ENCODE measurements at regions not wholly inside any gene's neighbourhood (a gene's known extent, or its start where the extent isn't known, plus 50 kb on each side); places are given as distances from the start of the nearest gene placed in this dataset.
A peak's percentile ranks its signal among the peaks of the same experiment; 100 is the strongest.

DNA sequence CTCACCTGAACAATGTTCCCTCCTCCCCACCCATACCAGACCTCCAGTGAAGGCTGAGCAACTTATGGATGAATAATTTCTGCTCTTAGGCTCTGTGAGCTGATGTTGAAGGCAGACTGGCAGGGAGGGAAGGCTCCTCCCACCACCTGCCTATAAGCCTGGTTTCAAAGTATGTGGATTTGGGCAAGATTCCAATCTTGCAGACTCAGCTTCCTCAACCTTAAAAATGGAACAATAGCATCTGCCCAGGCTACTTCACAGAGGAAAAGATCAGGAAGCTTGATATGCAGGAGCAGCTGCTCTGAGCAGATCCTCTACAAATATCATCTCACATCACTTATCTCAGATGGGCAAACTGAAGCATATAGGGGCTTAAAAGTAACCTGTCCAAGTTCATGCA, 112.2 kb downstream of the ZFP36L2 start:
- H2AFZ ChIP-seq (ENCODE audit: low read depth, low read length) = no peak overlapping the region
- no peak overlapping the region for H3K4me2 ChIP-seq (ENCODE audit: low read length)
- no peaks in the 10 kb centered on the region for H3K79me2 ChIP-seq (ENCODE audit: low read length)
- H3K4me1 ChIP-seq (ENCODE audit: low read length) = peaks cover 15% of the 10 kb centered on the region
- no peak for TF ChIP-seq EZH2phosphoT487 (IDR thresholded peaks at IDR 0.05; ENCODE audit: low read depth)
- TF ChIP-seq, protein P1, sequence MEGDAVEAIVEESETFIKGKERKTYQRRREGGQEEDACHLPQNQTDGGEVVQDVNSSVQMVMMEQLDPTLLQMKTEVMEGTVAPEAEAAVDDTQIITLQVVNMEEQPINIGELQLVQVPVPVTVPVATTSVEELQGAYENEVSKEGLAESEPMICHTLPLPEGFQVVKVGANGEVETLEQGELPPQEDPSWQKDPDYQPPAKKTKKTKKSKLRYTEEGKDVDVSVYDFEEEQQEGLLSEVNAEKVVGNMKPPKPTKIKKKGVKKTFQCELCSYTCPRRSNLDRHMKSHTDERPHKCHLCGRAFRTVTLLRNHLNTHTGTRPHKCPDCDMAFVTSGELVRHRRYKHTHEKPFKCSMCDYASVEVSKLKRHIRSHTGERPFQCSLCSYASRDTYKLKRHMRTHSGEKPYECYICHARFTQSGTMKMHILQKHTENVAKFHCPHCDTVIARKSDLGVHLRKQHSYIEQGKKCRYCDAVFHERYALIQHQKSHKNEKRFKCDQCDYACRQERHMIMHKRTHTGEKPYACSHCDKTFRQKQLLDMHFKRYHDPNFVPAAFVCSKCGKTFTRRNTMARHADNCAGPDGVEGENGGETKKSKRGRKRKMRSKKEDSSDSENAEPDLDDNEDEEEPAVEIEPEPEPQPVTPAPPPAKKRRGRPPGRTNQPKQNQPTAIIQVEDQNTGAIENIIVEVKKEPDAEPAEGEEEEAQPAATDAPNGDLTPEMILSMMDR (IDR thresholded peaks at IDR 0.05; ENCODE audit: low read depth, low read length) = no peak
- no peak overlapping the region for H3K27ac ChIP-seq (ENCODE audit: low read length)
- H3K9ac ChIP-seq (ENCODE audit: low read length) = no peak overlapping the region
- H3K4me3 ChIP-seq (ENCODE audit: low read length) = no peak overlapping the region
- peaks cover 4% of the 10 kb centered on the region for H3K27me3 ChIP-seq (ENCODE audit: low read depth, low read length)
- H3K9me3 ChIP-seq (ENCODE audit: insufficient read depth, low read length) = peaks cover 2% of the 10 kb centered on the region; the same call in 1 of the 2 replicates
- H3K36me3 ChIP-seq (replicated peaks; ENCODE audit: low read depth, low read length) = peaks cover 2% of the 10 kb centered on the region
- H4K20me1 ChIP-seq (ENCODE audit: insufficient read depth, low read length) = no peaks in the 10 kb centered on the region

DNA sequence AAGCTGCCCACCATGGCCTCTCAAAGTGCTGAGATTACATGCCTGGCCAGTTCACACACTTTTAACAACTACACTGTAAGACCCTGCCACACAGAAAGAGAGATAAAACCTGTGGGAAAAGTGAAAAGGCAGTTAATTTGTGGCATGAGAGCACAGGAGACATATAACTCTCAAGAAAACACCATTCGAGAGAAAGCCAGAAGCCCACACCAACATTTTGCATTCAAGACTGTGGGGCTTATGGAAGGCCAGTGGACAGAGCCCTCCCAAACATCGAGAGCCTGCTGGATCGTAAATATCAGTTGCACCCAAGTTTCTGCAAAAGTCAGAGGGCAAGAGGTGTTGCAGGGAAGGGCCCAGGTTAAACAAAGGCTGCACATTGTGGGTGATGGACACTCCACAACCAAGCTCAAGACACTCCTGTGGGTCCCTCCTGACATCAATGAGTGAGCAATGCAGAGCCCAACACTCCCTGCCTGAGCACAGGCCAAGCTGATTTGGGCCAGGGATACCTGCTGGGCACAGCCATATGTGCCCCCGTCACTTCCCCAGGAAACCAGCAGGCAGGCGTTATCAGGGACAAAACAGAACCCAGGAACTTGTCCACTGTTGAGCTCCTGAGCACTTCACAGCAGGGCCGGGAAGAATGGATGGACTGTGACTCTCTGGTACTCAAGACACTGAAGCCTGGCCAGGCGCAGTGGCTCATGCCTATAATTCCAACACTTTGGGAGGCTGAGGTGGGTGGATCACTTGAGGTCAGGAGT, 114.4 kb downstream of the ZFP36L2 start:
- Histone ChIP-seq H4K20me1 (ENCODE audit: insufficient read depth, low read length) (no peaks in the 10 kb centered on the region), H3K36me3 (replicated peaks; ENCODE audit: low read depth, low read length) (no peaks in the 10 kb centered on the region), H3K9ac (ENCODE audit: low read length) (no peak overlapping the region), H3K4me3 (ENCODE audit: low read length) (no peak overlapping the region), H2AFZ (ENCODE audit: low read depth, low read length) (no peak overlapping the region), H3K4me1 (ENCODE audit: low read length) (peaks cover 37% of the 10 kb centered on the region), H3K79me2 (ENCODE audit: low read length) (no peaks in the 10 kb centered on the region), H3K27ac (ENCODE audit: low read length) (no peak overlapping the region), H3K4me2 (ENCODE audit: low read length) (no peak overlapping the region), H3K27me3 (ENCODE audit: low read depth, low read length) (peaks cover 4% of the 10 kb centered on the region), H3K9me3 (ENCODE audit: insufficient read depth, low read length) (no peaks in the 10 kb centered on the region)
- TF ChIP-seq, protein P1 (IDR thresholded peaks at IDR 0.05; ENCODE audit: low read depth, low read length) = no peak
- TF ChIP-seq EZH2phosphoT487 (IDR thresholded peaks at IDR 0.05; ENCODE audit: low read depth) = no peak

DNA sequence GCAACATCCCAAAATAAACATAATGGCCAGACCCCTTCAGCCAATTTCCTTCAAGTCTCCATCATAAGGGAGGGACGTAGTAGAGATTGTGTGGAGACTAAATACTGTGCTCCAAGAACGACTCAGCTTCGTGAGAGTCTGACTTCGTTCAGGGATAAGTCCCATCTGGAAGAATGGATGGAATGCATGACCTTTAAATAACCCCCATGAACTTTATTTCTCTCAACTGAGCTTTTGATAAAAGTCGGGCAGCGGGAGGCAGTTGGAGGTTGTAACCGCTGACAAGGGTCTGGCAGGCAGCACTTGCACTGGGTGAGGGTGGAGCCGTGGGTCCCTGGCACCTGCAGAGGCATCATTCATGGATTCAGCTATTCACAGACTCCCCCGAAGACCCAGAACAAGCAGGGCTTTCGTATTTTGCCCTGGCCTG, 115.9 kb downstream of the ZFP36L2 start:
- TF ChIP-seq EZH2phosphoT487 (IDR thresholded peaks at IDR 0.05; ENCODE audit: low read depth) = no peak
- TF ChIP-seq, protein P1 (IDR thresholded peaks at IDR 0.05; ENCODE audit: low read depth, low read length) = no peak

DNA sequence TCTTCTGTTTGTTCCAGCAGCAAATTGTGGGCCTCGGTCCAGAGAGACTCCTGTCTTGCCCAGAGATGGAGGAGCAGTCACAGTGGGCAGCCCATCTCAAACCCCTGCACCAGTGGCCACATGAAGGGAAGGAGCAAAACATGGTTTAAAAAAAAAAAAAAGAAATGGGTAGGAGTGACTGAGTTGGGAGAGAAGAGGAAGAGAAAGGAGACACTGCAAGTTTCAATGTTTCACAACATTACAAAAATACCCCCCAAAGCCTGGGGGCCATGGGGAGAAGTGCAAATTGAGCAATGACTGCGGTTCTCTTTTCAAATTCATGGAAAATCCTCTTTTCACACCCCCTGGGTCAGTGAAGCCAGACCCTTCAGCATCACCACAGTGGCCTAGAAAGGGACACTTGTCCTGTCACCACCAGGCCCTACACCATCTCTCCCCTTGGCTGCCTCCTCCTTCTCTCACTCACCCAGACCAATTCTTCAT, 117.1 kb downstream of the ZFP36L2 start:
- H3K36me3 ChIP-seq (replicated peaks; ENCODE audit: low read depth, low read length) = no peaks in the 10 kb centered on the region
- H3K79me2 ChIP-seq (ENCODE audit: low read length) = no peaks in the 10 kb centered on the region
- TF ChIP-seq EZH2phosphoT487 (IDR thresholded peaks at IDR 0.05; ENCODE audit: low read depth) = no peak
- TF ChIP-seq, protein P1 (IDR thresholded peaks at IDR 0.05; ENCODE audit: low read depth, low read length) = no peak
- H4K20me1 ChIP-seq (ENCODE audit: insufficient read depth, low read length) = no peaks in the 10 kb centered on the region
- H3K27me3 ChIP-seq (ENCODE audit: low read depth, low read length) = peaks cover 2% of the 10 kb centered on the region; the same call in 1 of the 2 replicates
- no peaks in the 10 kb centered on the region for H3K9me3 ChIP-seq (ENCODE audit: insufficient read depth, low read length)
- peak overlapping the region; percentile 19; the same call in 1 of the 2 replicates for H3K9ac ChIP-seq (ENCODE audit: low read length)
- H3K27ac ChIP-seq (ENCODE audit: low read length) = peak overlapping the region; percentile 59
- no peak overlapping the region for H2AFZ ChIP-seq (ENCODE audit: low read depth, low read length)
- H3K4me1 ChIP-seq (ENCODE audit: low read length) = peaks cover 60% of the 10 kb centered on the region
- H3K4me2 ChIP-seq (ENCODE audit: low read length) = peak overlapping the region; percentile 66
- peak overlapping the region; percentile 38; the same call in 1 of the 2 replicates for H3K4me3 ChIP-seq (ENCODE audit: low read length)

More for the DNA sequence above, 115.9 kb downstream of the ZFP36L2 start:
- H3K4me1 ChIP-seq (ENCODE audit: low read length) = peaks cover 53% of the 10 kb centered on the region
- H4K20me1 ChIP-seq (ENCODE audit: insufficient read depth, low read length) = no peaks in the 10 kb centered on the region
- H3K27ac ChIP-seq (ENCODE audit: low read length) = no peak overlapping the region
- H3K4me2 ChIP-seq (ENCODE audit: low read length) = no peak overlapping the region
- no peak overlapping the region for H3K9ac ChIP-seq (ENCODE audit: low read length)
- H2AFZ ChIP-seq (ENCODE audit: low read depth, low read length) = no peak overlapping the region
- no peaks in the 10 kb centered on the region for H3K9me3 ChIP-seq (ENCODE audit: insufficient read depth, low read length)
- H3K79me2 ChIP-seq (ENCODE audit: low read length) = no peaks in the 10 kb centered on the region
- H3K27me3 ChIP-seq (ENCODE audit: low read depth, low read length) = peaks cover 4% of the 10 kb centered on the region
- no peaks in the 10 kb centered on the region for H3K36me3 ChIP-seq (replicated peaks; ENCODE audit: low read depth, low read length)
- H3K4me3 ChIP-seq (ENCODE audit: low read length) = no peak overlapping the region
